DMS114 treated with DMSO at 0.1 percent for 48 hours (cell line): ENCODE measurements at regions not wholly inside any gene's neighbourhood (a gene's known extent, or its start where the extent isn't known, plus 50 kb on each side); places are given as distances from the start of the nearest gene placed in this dataset.

Experiments
- DNase-seq: peaks from one replicate; lab custom pipeline; 2025; ENCODE audit not compliant: unreplicated experiment; lab: John Stamatoyannopoulos, UW

- no peak for DNase-seq
Measured at GRCh38 chrX:122512561-122513072, 671.5 kb upstream of the GRIA3 start.

GRCh38 chrX:122517786-122518185 is 666.3 kb upstream of the GRIA3 start:
- no peak for DNase-seq

- DNase-seq = no peak
Measured at GRCh38 chrX:122545778-122546177, 638.3 kb upstream of the GRIA3 start.

- DNase-seq = no peak
Measured at GRCh38 chrX:122546269-122546668, 637.8 kb upstream of the GRIA3 start.

GRCh38 chrX:122552286-122552800 is 631.7 kb upstream of the GRIA3 start:
- DNase-seq = no peak

- no peak for DNase-seq
Measured at GRCh38 chrX:122555925-122556324, 628.2 kb upstream of the GRIA3 start.

- DNase-seq = no peak
Measured at GRCh38 chrX:122565952-122566351, 618.1 kb upstream of the GRIA3 start.

GRCh38 chrX:122566401-122566800 is 617.7 kb upstream of the GRIA3 start:
- no peak for DNase-seq

- no peak for DNase-seq
Measured at GRCh38 chrX:122567911-122568310, 616.2 kb upstream of the GRIA3 start.

- no peak for DNase-seq
Measured at GRCh38 chrX:122572461-122572860, 611.6 kb upstream of the GRIA3 start.

- no peak for DNase-seq
Measured at GRCh38 chrX:122579036-122579435, 605.0 kb upstream of the GRIA3 start.

GRCh38 chrX:122579526-122579925 is 604.6 kb upstream of the GRIA3 start:
- no peak for DNase-seq

GRCh38 chrX:122582280-122582974 is 601.7 kb upstream of the GRIA3 start:
- no peak for DNase-seq

GRCh38 chrX:122582975-122583305 is 601.1 kb upstream of the GRIA3 start:
- no peak for DNase-seq

GRCh38 chrX:122583551-122583950 is 600.5 kb upstream of the GRIA3 start:
- no peak for DNase-seq

GRCh38 chrX:122584981-122585380 is 599.1 kb upstream of the GRIA3 start:
- DNase-seq = no peak

- DNase-seq = no peak
Measured at GRCh38 chrX:122586831-122587230, 597.2 kb upstream of the GRIA3 start.

- no peak for DNase-seq
Measured at GRCh38 chrX:122591546-122591945, 592.5 kb upstream of the GRIA3 start.

GRCh38 chrX:122596998-122597397 is 587.1 kb upstream of the GRIA3 start:
- DNase-seq = no peak

GRCh38 chrX:122622795-122623194 is 561.3 kb upstream of the GRIA3 start:
- no peak for DNase-seq

GRCh38 chrX:122625239-122625638 is 558.8 kb upstream of the GRIA3 start:
- DNase-seq = no peak

- DNase-seq = no peak
Measured at GRCh38 chrX:122625821-122626220, 558.3 kb upstream of the GRIA3 start.

- no peak for DNase-seq
Measured at GRCh38 chrX:122626871-122627270, 557.2 kb upstream of the GRIA3 start.
